K562 (cell line): ENCODE measurements at regions not wholly inside any gene's neighbourhood (a gene's known extent, or its start where the extent isn't known, plus 50 kb on each side); places are given as distances from the start of the nearest gene placed in this dataset.

ENCODE experiments used
- ATAC-seq: fragments of 200-7000 bp; cut with Tn5 transposase; 3 replicates; pipeline ENCODE4 v1.9.1; 2020; ENCODE audit warnings: moderate library complexity
- BruUV-seq: library from RNA; stranded (reverse); fragments of 400-500 nt; replicated peaks from 2 replicates; lab custom pipeline; 2021; lab: Mats Ljungman, UMichigan
- CTCF ChIA-PET: fragments of 300-600 bp; formaldehyde crosslinking; extraction: SDS; loops from one replicate; lab custom pipeline; 2021; ENCODE audit warnings: low intra/inter-chr PET ratio; lab: Yijun Ruan, JAX
- POLR2A ChIA-PET: fragments of 300-600, 350-650 bp; sonication (Branson Sonifier 250); formaldehyde crosslinking; extraction: SDS; loops from one replicate; lab custom pipeline; 2021; ENCODE audit warnings: antibody characterized with exemption, inconsistent platforms; lab: Yijun Ruan, JAX
- DNase-seq, 4 experiments: peaks; one replicate each; pipeline versions ENCODE4 v3.0.0 to v3.0.0-alpha.2; 2011 to 2018; ENCODE audit warnings: low spot score in 3 of 4, mixed read lengths in 3 of 4; ENCODE audit errors: extremely low read depth in 1 of 4
- FAIRE-seq: peaks from 2 replicates; lab custom pipeline; 2011; peaks lifted over from hg19 to GRCh38; lab: Jason Lieb, UNC
- H2AFZ ChIP-seq: 2 replicates; pipeline ENCODE4 v1.6.0; 2011; ENCODE audit warnings: low read depth, low read length, control low read depth, inconsistent platforms
- H3K27ac ChIP-seq: fragments of 200-600 bp; 3 replicates; pipeline ENCODE4 v1.8.0; 2011; ENCODE audit warnings: low read depth, mild to moderate bottlenecking, control low read depth, inconsistent platforms, low read length, moderate library complexity, mixed read lengths; ENCODE audit errors: extremely low read depth
- H3K27me3 ChIP-seq, 2 experiments: fragments of 300-600 bp in 1 of 2; 2 replicates in 1 of 2; 3 replicates in 1 of 2; pipeline versions ENCODE4 v1.6.0 to v1.8.0; 2011; ENCODE audit warnings: inconsistent platforms in 2 of 2, low read length in 2 of 2, mild to moderate bottlenecking in 1 of 2, mixed read lengths in 1 of 2, moderate library complexity in 1 of 2; ENCODE audit not compliant: control insufficient read depth in 2 of 2, insufficient read depth in 2 of 2
- H3K36me3 ChIP-seq: fragments of 300-600 bp; 3 replicates; pipeline ENCODE4 v1.8.0; 2011; ENCODE audit warnings: mild to moderate bottlenecking, low read length, inconsistent platforms; ENCODE audit not compliant: control insufficient read depth, insufficient read depth
- H3K4me1 ChIP-seq, 2 experiments: fragments of 200-600 bp in 1 of 2; replicated peaks in 1 of 2; 2 replicates in 1 of 2; 3 replicates in 1 of 2; pipeline versions ENCODE4 v1.5.1 to v1.8.0; 2011; ENCODE audit warnings: inconsistent platforms in 2 of 2, low read length in 2 of 2, mild to moderate bottlenecking in 1 of 2, mixed read lengths in 1 of 2, moderate library complexity in 1 of 2; ENCODE audit not compliant: control insufficient read depth in 2 of 2, insufficient read depth in 2 of 2
- H3K4me2 ChIP-seq: 2 replicates; pipeline ENCODE4 v1.6.1; 2011; ENCODE audit warnings: low read length, control low read depth, inconsistent platforms, mixed read lengths; ENCODE audit not compliant: insufficient read depth
- H3K4me3 ChIP-seq: fragments of 200-600 bp; sonication (generic), shearing (Covaris generic); 2 replicates; pipeline ENCODE4 v1.5.1; 2016; ENCODE audit warnings: control low read depth, inconsistent platforms
- H3K79me2 ChIP-seq: fragments of 200-600 bp; 3 replicates; pipeline ENCODE4 v1.8.0; 2011; ENCODE audit warnings: low read length, inconsistent platforms; ENCODE audit not compliant: control insufficient read depth, insufficient read depth
- H3K9ac ChIP-seq, 2 experiments: 2 replicates each; pipeline versions ENCODE4 v1.6.0 to v1.6.1; 2011; ENCODE audit warnings: low read depth in 2 of 2, low read length in 2 of 2, control low read depth in 1 of 2, inconsistent platforms in 1 of 2, mild to moderate bottlenecking in 1 of 2, mixed read lengths in 1 of 2; ENCODE audit not compliant: insufficient read depth in 1 of 2
- H3K9me1 ChIP-seq: one replicate; pipeline ENCODE4 v1.6.0; 2011; ENCODE audit warnings: inconsistent platforms, mild to moderate bottlenecking, low read length, moderate library complexity; ENCODE audit not compliant: control insufficient read depth, insufficient read depth
- H3K9me3 ChIP-seq: replicated peaks from 2 replicates; pipeline ENCODE4 v1.5.1; 2011; ENCODE audit warnings: low read depth, low read length, inconsistent platforms; ENCODE audit not compliant: control insufficient read depth, insufficient read depth
- H4K20me1 ChIP-seq: replicated peaks from 2 replicates; pipeline ENCODE4 v1.6.1; 2011; ENCODE audit warnings: low read length, inconsistent platforms, mixed read lengths; ENCODE audit not compliant: control insufficient read depth, insufficient read depth
- BRD9 ChIP-seq: fragments of 450-650 bp; IDR thresholded peaks from 2 replicates; pipeline ENCODE4 v1.6.1; 2018; ENCODE audit warnings: low read depth; ENCODE audit not compliant: partially characterized antibody
- DDX20 ChIP-seq: fragments of 450-650 bp; IDR thresholded peaks from 2 replicates; pipeline ENCODE4 v1.6.1; 2016; ENCODE audit warnings: missing genetic modification characterization, low read depth, mild to moderate bottlenecking, missing compliant biosample characterization, moderate library complexity
- FOXA1 ChIP-seq: fragments of 450-650 bp; IDR thresholded peaks from 2 replicates; pipeline ENCODE4 v1.6.1; 2016; ENCODE audit warnings: mild to moderate bottlenecking, borderline replicate concordance
- HDAC3 ChIP-seq: fragments of 450-650 bp; IDR thresholded peaks from 2 replicates; pipeline ENCODE4 v1.6.1; 2018; ENCODE audit warnings: borderline replicate concordance, mild to moderate bottlenecking, moderate library complexity; ENCODE audit not compliant: partially characterized antibody
- HMG20B ChIP-seq: fragments of 250-450 bp; sonication (Bioruptor Pico); IDR thresholded peaks from 2 replicates; pipeline ENCODE4 v1.5.0; 2021; ENCODE audit warnings: mild to moderate bottlenecking
- IFI16 ChIP-seq: fragments of 250-450 bp; sonication (Bioruptor Pico); IDR thresholded peaks from 2 replicates; pipeline ENCODE4 v2.1.2; 2022; ENCODE audit warnings: mild to moderate bottlenecking, inconsistent platforms
- MAFK ChIP-seq: IDR thresholded peaks from 2 replicates; pipeline ENCODE4 v1.6.1; 2011; ENCODE audit warnings: low read length, improper control_type of control experiment
- MBD2 ChIP-seq: sonication (generic); IDR thresholded peaks from 2 replicates; pipeline ENCODE4 v1.6.1; 2016; ENCODE audit warnings: low read depth, borderline replicate concordance
- MEF2A ChIP-seq: IDR thresholded peaks from 2 replicates; pipeline ENCODE4 v1.6.1; 2011; ENCODE audit warnings: low read depth, mild to moderate bottlenecking, low read length, moderate library complexity; ENCODE audit not compliant: control insufficient read depth
- NCOA1 ChIP-seq: fragments of 450-650 bp; IDR thresholded peaks from 2 replicates; pipeline ENCODE4 v1.6.1; 2016; ENCODE audit warnings: low read depth
- NFE2 ChIP-seq: IDR thresholded peaks from 2 replicates; pipeline ENCODE4 v1.6.1; 2014; ENCODE audit warnings: antibody characterized with exemption, low read depth
- PHF21A ChIP-seq: fragments of 450-650 bp; IDR thresholded peaks from 2 replicates; pipeline ENCODE4 v1.6.1; 2017; ENCODE audit warnings: low read depth, borderline replicate concordance
- SP1 ChIP-seq: sonication (generic); formaldehyde crosslinking; IDR thresholded peaks from 2 replicates; pipeline ENCODE4 v1.8.1; 2022; ENCODE audit warnings: mild to moderate bottlenecking, missing genetic modification reagents
- ZBTB8A ChIP-seq: fragments of 450-650 bp; IDR thresholded peaks from 2 replicates; pipeline ENCODE4 v1.6.1; 2018; ENCODE audit warnings: mild to moderate bottlenecking, moderate library complexity; ENCODE audit not compliant: partially characterized antibody
- ZNF239 ChIP-seq: fragments of 250-450 bp; sonication (Bioruptor Pico); IDR thresholded peaks from 2 replicates; pipeline ENCODE4 v1.4.0; 2020; ENCODE audit warnings: mild to moderate bottlenecking
- ZNF354B ChIP-seq: fragments of 250-450 bp; sonication (Bioruptor Pico); IDR thresholded peaks from 2 replicates; pipeline ENCODE4 v1.4.0; 2020
- WGBS: fragments of 100-300 bp; shearing (Covaris generic); methylation state at CpG from one replicate; pipeline ENCODE4 v1.1.6; 2016; ENCODE audit warnings: low coverage, mixed read lengths; ENCODE audit not compliant: insufficient coverage; ENCODE audit errors: missing lambda C conversion rate; 5-methylcytosine and 5-hydroxymethylcytosine counted together
- in situ Hi-C: fragments of 300-500 bp; cut with MboI; formaldehyde crosslinking; loops from 4 replicates; pipeline ENCODE4 v1.15.0; 2018; ENCODE audit warnings: inconsistent platforms, mixed read lengths
- intact Hi-C: fragments of 100-400 bp; cut with micrococcal nuclease; formaldehyde crosslinking; loops from 2 replicates; pipeline ENCODE4 v1.14.2; 2022

DNA sequence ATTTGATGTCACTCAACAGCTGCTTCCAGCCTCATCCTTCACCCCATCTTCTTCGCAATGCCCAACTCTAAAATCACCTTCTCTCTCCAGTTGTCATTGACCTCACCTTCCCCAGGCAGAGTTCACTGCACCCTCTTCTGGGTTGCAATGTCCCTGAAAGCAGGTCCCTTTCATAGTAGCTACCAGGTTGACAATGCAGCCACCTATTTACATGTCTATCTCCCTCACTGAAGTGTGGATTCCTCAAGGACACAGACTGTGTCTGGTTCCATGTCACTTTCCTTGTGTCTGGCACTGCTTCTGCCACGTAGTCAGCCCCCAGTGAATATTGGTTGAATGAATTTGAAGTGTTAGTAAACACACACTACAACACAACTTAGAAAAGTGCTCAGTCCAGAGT is 445.5 kb upstream of the WWC1 start:
- FAIRE-seq: no peak
- in situ Hi-C loops (no loop called here), intact Hi-C loops (no loop called here)
- no peaks in the 10 kb centered on the region for H3K27me3 ChIP-seq
- H3K9ac ChIP-seq: no peak overlapping the region
- H3K4me3 ChIP-seq: no peak overlapping the region
- DNase-seq: no peak
- H3K79me2 ChIP-seq: no peaks in the 10 kb centered on the region
- H3K4me1 ChIP-seq: no peaks in the 10 kb centered on the region
- no peaks in the 10 kb centered on the region for H4K20me1 ChIP-seq
- no peaks in the 10 kb centered on the region for H3K9me3 ChIP-seq
- ATAC-seq: no peak
- H3K36me3 ChIP-seq: no peaks in the 10 kb centered on the region
- no TSS peak for BruUV-seq
- no peak overlapping the region for H3K27ac ChIP-seq
- ChIA-PET CTCF (no interaction called here), POLR2A (no interaction called here)
- no peak overlapping the region for H3K4me2 ChIP-seq
- no peak for TF ChIP-seq FOXA1
- TF ChIP-seq MAFK: no peak
- TF ChIP-seq MEF2A: no peak
- no peak for TF ChIP-seq IFI16 (CRISPR knock-in tag)
- TF ChIP-seq HMG20B (CRISPR knock-in tag): no peak
- 0% methylated on average over 2 of the region's 2 CpGs for WGBS
- H2AFZ ChIP-seq: no peak overlapping the region
- no peaks in the 10 kb centered on the region for H3K9me1 ChIP-seq

DNA sequence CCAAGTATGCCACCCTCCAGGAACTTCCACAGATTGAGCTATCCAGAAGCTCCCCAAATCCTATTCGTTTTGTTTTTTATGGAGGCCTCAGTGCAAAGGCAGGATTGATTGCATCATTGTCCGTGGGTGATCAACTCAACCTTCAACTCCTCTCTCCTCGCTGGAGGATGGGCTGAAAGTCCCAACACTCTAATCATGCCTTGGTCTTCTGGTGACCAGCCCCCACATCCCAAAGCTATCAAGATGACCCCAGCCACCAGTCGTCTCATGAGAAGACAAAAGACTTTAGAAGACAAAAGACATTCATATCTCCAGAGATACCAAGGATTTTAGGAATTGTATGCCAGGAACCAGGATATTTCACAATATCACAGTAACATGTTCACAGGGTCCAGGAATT is 441.6 kb upstream of the WWC1 start:
- in situ Hi-C loops: no loop called here
- DNase-seq (no peak), ATAC-seq (no peak), FAIRE-seq (no peak)
- POLR2A ChIA-PET: no interaction called here
- intact Hi-C loops: no loop called here
- Histone ChIP-seq H3K4me3 (no peak overlapping the region), H3K9ac (no peak overlapping the region), H3K9me3 (no peaks in the 10 kb centered on the region), H3K79me2 (no peaks in the 10 kb centered on the region), H3K27me3 (no peaks in the 10 kb centered on the region), H4K20me1 (no peaks in the 10 kb centered on the region), H3K4me1 (no peaks in the 10 kb centered on the region), H2AFZ (no peak overlapping the region), H3K27ac (no peak overlapping the region), H3K36me3 (no peaks in the 10 kb centered on the region), H3K4me2 (no peak overlapping the region), H3K9me1 (no peaks in the 10 kb centered on the region)
- no peak for TF ChIP-seq NCOA1
- no peak for TF ChIP-seq ZNF354B
- TF ChIP-seq SP1 (CRISPR knock-in tag): no peak
- no peak for TF ChIP-seq ZBTB8A
- no peak for TF ChIP-seq ZNF239 (CRISPR knock-in tag)
- no peak for TF ChIP-seq MBD2
- TF ChIP-seq PHF21A: no peak
- no peak for TF ChIP-seq HDAC3
- no peak for TF ChIP-seq BRD9
- TF ChIP-seq NFE2: no peak
- no peak for TF ChIP-seq DDX20
- CTCF ChIA-PET: no interaction called here
- BruUV-seq: no TSS peak
- WGBS: 2% methylated on average over 4 of the region's 4 CpGs
